ENCODE measurements at regions not wholly inside any gene's neighbourhood (a gene's known extent, or its start where the extent isn't known, plus 50 kb on each side); places are given as distances from the start of the nearest gene placed in this dataset.

- no peak for DNase-seq (ENCODE audit: low read depth in 2 of 2)
These were observed 60.3 kb downstream of the SEC61B start for GRCh38 chr9:99282406-99282805.

DNA sequence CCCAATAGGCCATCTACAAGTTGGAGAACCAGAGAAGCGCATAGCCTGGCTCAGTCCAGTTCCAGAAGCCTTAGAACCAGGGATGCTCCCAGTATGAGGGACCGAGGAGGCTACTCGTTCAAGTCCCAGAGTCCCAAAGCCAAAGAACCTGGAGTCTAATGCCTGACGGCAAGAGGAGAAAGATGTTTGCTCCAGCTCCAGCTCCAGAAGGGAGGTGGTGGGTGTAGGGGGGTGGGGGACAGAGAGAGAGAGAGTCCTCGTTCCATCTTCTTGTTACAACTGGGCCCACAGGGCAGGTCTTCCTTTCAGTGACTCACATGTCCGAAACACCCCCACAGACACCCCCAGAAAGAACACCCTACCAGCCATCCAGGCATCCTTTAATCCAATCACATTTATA lies 63.9 kb downstream of the SEC61B start:
- DNase-seq (ENCODE audit: low read depth in 2 of 2), result no peak

DNA sequence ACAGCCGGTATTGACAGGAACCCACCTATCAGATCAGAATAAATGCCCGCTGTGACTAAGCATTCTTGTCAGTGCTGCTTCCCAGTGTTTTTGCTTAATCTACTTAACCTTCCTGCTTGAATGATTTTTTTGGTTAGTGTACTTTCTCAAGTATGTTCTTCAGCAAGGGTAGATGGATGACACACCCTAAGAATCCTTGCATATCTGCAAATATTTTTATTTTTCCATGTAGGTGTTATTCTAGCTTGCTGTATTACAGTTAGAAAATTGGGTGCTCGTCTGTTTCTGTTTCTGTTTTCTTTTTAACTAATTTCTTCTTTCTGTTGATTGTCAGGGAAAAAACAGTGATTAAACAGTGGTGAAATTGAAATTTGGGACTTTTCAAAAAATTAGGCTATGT lies 64.5 kb downstream of the SEC61B start:
- no peak for DNase-seq (ENCODE audit: low read depth in 2 of 2)

DNA sequence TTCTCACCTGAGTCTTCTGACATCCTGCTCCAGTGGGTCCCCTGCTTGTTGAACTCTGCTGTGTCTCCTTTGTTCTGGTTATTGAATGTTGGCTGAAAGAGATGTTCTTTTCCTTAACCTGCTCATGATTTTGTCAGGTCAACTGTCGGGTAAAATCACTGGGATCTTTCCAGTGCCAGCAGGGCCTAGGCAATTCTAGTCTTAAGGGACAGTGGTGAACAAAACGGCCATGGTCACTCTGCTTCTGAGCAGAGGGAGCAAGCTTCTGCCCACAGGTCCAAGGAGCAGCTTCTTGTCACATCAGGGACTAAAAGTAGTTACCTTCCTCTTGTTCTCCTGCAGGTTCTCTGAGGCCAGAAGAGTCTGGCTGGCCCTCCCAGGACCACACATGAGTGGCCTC lies 65.6 kb downstream of the SEC61B start:
- DNase-seq (ENCODE audit: low read depth in 2 of 2), result no peak

DNA sequence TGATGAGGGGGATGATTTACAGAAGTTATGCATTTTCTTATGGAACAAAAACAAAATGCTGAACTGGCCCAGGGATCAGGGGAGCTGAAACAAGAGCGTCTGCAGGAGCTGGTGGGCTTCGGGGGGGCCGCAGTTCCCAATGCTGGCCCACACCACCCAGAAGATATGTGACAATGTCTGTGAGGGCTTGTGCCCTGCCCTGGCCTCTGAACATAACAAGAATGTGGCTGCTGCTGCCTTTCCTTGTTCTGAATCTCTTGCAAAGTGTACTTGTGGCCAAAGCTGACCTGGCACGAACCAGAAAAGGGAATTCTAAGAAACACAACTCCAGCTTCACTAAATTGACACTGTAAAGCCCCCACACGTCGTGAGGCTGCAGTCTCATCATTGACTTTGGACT lies 66.7 kb downstream of the SEC61B start:
- no peak for DNase-seq (ENCODE audit: low read depth in 2 of 2)

DNA sequence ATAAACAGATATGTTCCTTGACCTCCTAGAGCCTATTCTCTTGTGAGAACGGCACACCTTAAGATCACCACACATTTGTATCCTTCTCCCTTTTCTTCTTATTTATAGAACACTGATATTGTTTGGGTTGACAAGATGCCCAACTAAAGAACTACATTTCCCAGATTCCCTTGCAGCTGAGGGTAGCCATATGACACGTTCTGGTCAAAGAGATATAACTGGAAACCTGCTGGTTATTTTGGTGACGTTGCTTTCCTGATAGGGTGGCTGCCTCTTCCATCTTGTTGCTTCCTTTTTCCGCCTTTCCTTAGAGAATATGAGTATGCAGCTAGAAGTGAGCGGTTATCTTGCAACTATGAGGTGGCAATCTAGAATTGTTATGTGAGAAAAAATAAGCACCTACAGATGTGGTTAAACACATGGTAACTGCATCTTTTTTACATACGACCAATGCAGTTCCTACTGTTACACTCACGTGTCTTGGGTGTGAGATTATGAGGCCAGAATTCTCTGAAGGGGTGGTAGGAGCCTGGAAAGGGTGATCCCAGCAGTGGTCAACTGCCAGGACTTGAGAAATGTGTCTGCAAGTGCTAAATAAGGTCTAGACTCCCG lies 72.9 kb downstream of the SEC61B start:
- no peak for DNase-seq (ENCODE audit: low read depth in 2 of 2)

GRCh38 chr9:99296291-99296951 lies 74.3 kb downstream of the SEC61B start:
- DNase-seq (ENCODE audit: low read depth in 2 of 2), result peak in 1 of 2 donors; percentile 6

DNA sequence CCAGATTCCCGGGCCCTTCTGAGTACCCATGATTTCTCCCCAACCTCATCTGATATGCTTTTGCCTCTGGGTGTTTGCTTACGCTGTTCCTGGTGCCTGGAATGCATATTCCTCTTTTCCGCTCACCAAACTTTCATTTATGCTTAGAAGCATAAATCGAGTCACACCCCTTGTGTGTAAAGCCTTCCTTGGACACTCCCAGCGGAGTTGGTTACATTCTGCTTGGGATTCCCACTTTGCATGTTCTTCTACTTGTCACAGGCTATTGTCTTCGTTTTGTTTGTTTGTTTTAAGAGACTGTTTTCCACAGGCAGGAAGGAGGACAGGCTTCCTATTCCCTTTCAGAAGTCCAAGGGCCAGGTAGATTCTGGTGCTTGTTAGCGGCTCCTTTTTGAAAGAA lies 76.5 kb downstream of the SEC61B start:
- DNase-seq (ENCODE audit: low read depth in 2 of 2), result no peak

DNA sequence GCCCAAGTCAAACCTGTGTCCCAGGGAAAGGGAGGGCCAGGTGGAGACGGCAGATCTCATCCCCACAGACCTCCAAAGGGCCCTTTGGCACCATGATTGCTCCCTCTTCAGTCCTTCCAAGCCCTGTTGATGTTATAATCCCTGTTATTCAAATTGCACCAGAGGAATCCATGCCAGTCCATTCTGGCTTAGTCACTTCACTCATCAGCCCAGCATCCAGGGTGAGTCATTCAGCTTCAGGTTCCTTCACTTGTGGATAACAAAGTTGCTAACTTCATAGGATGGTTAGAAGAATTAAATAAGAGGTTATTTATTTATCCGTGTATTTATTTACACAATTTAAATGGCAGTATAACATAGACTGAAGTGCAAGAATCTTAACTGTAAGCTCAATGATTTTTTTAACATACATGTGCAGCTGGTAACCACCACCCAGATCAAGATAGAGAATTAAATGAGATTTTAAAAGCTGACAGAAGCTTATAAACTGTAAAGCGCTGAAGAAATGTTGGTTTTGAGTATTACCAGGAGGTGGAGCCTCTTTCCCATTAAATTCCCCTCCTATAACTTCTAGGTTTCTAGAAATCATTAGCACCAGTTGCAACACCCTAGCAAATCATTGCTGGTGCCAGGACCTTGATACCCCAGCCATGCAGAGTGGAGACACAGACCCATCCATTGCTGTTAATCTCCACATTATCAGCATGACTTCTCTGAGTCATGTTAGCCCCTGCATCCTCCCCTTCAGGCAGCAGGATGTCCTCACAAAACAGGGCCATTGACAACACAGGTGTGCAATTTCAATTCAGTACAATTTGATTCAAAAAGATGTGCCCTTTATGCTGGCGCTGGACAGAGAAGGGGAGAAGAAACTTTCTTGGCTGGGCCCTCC lies 77.4 kb downstream of the SEC61B start:
- DNase-seq (ENCODE audit: low read depth in 2 of 2), result no peak

DNA sequence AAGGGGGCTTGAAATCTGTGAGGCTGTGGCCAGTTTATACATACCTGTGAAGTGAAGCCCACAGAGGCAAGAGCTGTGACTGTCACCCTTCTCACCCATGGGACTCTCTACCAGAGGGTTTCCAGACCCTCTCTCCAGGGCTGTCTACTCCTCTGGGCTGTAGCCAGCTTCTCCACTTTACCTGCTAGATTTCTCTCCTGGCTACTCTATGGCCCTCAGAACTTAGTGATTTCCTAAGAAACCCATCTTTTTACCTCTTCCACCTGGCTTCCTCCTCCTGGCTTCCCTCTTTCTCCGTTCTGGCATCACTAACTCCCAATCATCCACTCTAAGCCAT lies 78.0 kb downstream of the SEC61B start:
- DNase-seq (ENCODE audit: low read depth in 2 of 2), result no peak

GRCh38 chr9:99300603-99301002 lies 78.5 kb downstream of the SEC61B start:
- DNase-seq (ENCODE audit: low read depth in 2 of 2), result no peak

GRCh38 chr9:99303177-99303576 lies 81.1 kb downstream of the SEC61B start:
- DNase-seq (ENCODE audit: low read depth in 2 of 2), result no peak

GRCh38 chr9:99305124-99305523 lies 83.0 kb downstream of the SEC61B start:
- DNase-seq (ENCODE audit: low read depth in 2 of 2), result no peak

DNA sequence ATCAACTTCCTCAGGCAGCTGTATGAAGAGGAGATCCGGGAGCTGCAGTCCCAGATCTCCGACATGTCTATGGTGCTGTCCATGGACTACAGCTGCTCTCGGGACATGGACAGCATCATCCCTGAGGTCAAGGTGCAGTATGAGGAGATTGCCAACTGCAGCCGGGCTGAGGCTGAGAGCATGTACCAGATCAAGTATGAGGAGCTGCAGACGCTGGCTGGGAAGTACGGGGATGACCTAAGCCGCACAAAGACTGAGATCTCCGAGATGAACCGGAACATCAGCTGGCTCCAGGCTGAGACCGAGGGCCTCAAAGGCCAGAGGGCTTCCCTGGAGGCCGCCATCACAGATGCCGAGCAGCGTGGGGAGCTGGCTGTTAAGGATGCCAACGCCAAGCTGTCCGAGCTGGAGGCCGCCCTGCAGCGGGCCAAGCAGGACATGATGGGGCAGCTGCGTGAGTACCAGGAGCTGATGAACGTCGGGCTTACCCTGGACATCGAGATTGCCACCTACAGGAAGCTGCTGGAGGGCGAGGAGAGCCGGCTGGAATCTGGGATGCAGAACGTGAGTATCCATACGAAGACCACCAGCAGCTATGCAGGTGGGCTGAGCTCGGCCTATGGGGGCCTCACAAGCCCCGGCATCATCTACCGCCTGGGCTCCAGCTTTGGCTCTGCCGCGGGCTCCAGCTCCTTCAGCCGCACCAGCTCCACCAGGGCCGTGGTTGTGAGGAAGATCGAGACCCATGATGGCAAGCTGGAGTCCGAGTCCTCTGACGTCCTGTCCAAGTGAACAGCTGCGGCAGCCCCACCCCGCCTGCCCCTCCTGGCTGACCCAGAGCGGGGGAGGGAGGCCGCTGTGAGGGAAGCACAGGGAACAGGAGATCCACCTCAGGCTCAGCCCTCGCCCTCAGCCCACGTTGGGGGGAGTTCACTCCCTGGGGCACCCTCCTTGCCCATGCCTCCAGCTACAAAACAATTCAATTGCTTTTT lies 84.0 kb downstream of the SEC61B start:
- DNase-seq (ENCODE audit: low read depth in 2 of 2), result no peak

DNA sequence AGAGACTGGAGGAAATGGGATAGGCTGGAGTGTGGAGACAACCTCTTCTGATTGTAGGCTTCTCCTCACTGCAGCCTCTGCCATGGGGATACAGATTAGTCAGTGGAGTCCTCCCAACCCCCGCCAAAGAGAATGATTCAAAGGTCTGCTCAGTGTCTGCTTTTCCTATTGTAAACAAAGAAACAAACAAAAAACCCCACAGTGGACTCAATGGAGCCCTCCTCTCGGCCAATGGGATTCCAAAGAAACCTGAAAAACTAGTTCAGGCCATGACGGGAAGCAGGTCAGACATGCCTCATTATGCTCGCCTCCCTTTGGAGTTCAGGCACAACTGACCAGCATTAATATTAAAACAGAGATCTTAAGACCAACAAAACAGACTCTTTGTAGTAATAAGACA lies 85.8 kb downstream of the SEC61B start:
- no peak for DNase-seq (ENCODE audit: low read depth in 2 of 2)

- DNase-seq (ENCODE audit: low read depth in 2 of 2), result no peak
These were observed 87.3 kb downstream of the SEC61B start for GRCh38 chr9:99309141-99309939.

- DNase-seq (ENCODE audit: low read depth in 2 of 2), result no peak
These were observed 90.7 kb downstream of the SEC61B start for GRCh38 chr9:99312736-99313135.

- DNase-seq (ENCODE audit: low read depth in 2 of 2), result no peak
These were observed 97.0 kb downstream of the SEC61B start for GRCh38 chr9:99319048-99319447.

- no peak for DNase-seq (ENCODE audit: low read depth in 2 of 2)
These were observed 100.2 kb downstream of the SEC61B start for GRCh38 chr9:99322299-99322698.

GRCh38 chr9:99326112-99326916 lies 104.2 kb downstream of the SEC61B start:
- DNase-seq (ENCODE audit: low read depth in 2 of 2), result no peak

Measured in activated CD8-positive, alpha-beta memory T cell treated with anti-CD3 and anti-CD28 coated beads for 4 hours (primary cell).